GM12873 (cell line): ENCODE measurements at regions not wholly inside any gene's neighbourhood (a gene's known extent, or its start where the extent isn't known, plus 50 kb on each side); places are given as distances from the start of the nearest gene placed in this dataset.

Experiments used
- CTCF ChIP-seq: IDR thresholded peaks from 2 replicates; pipeline ENCODE4 v1.5.1; 2012; ENCODE audit warnings: low read depth, mild to moderate bottlenecking, moderate library complexity, low read length, control low read depth; ENCODE audit not compliant: insufficient read depth; ENCODE audit errors: missing control alignments

- TF ChIP-seq CTCF: no peak
Observed at GRCh38 chr7:52735656-52736055, 299.8 kb upstream of the POM121L12 start.

- no peak for TF ChIP-seq CTCF
Observed at GRCh38 chr7:52727632-52728031, 307.8 kb upstream of the POM121L12 start.

GRCh38 chr7:52726986-52727385 lies 308.4 kb upstream of the POM121L12 start:
- no peak for TF ChIP-seq CTCF

- TF ChIP-seq CTCF: no peak
Observed at GRCh38 chr7:52726493-52726892, 308.9 kb upstream of the POM121L12 start.

- TF ChIP-seq CTCF: no peak
Observed at GRCh38 chr7:52723606-52724005, 311.8 kb upstream of the POM121L12 start.

- no peak for TF ChIP-seq CTCF
Observed at GRCh38 chr7:52720856-52721255, 314.6 kb upstream of the POM121L12 start.

GRCh38 chr7:52719677-52720076 lies 315.8 kb upstream of the POM121L12 start:
- no peak for TF ChIP-seq CTCF
